HG02870 (cell line): ENCODE measurements at regions not wholly inside any gene's neighbourhood (a gene's known extent, or its start where the extent isn't known, plus 50 kb on each side); places are given as distances from the start of the nearest gene placed in this dataset.
"Not testable (repeated sequence)": the region's sequence is repeated elsewhere in the genome, so short reads cannot be mapped to it uniquely, and the experiment has no call there.

Source experiments
- ATAC-seq: cut with Tn5 transposase; IDR thresholded peaks from one replicate; pipeline ENCODE4 v1.9.1; 2021; ENCODE audit warnings: mild to moderate bottlenecking, moderate library complexity; ENCODE audit not compliant: unreplicated experiment

DNA sequence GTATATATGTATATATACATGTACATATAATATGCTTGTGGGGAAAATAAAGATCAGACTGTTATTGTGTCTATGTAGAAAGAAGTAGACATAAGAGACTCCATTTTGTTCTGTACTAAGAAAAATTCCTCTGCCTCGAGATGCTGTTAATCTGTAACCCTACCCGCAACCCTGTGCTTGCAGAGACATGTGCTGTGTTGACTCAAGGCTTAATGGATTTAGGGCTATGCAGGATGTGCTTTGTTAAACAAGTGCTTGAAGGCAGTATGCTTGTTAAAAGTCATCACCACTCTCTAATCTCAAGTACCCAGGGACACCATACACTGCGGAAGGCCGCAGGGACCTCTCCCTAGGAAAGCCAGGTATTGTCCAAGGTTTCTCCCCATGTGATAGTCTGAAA, 972.9 kb downstream of the GALC start:
- ATAC-seq, result not testable (repeated sequence)

DNA sequence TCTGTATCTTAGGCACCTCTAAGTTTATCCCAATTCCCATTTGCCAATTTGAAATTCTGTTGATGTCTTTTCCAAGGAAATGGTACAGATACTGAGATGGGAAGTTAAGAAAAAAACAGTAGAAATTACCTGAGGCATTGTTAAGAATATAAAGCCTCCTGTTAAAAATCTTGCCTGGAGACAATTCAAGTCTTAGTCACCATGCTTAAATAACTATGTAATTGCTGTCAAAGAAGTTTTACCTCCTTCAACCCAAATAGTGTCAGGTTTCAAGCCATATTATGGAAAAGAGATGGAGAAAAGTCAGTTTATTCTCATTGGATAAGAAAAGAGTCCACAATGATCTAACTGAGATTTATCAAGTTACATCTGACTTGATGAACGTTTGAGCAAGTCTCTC, 974.7 kb downstream of the GALC start:
- ATAC-seq, result no peak

DNA sequence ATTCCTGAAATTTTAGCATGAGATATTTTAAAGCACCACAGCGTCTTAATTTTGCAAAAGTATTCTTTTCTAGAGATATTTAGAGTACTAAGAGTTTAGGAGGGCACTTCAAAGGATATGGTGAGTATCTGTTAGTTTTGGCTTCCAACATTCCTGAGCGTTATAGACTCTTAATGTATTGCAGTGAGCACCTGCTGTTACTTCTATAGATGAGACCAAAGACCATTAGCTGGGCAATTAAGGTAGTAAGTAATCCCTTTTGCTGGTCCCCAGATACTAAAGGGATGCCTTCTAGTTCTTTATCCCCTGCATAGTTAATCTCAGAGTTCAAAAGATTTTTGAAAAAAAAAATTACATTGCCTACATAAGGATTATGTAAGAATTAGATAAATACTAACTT, 975.6 kb downstream of the GALC start:
- no peak for ATAC-seq

- no peak for ATAC-seq
Observed at GRCh38 chr14:87014856-87015255, 978.1 kb downstream of the GALC start.

DNA sequence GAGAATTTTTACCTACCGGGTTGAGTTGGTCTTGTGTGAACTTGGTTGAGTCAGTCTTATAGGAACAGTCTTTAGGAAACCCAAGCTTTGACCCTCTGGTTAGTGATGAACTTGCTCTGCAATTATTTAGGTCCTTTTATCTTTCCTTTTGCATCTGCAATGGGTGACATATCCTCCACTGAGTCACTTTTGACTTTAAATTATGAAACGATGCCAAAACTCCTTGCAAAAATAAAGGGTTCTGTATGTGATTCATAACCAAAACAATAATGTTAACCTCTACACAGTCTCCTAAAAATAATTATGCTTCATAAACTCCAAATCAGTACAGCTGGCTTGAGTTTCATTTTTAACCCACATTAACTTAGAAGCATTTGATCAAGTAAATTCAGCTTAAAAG, 979.4 kb downstream of the GALC start:
- no peak for ATAC-seq

GRCh38 chr14:87008965-87009364, 984.0 kb downstream of the GALC start:
- no peak for ATAC-seq

DNA sequence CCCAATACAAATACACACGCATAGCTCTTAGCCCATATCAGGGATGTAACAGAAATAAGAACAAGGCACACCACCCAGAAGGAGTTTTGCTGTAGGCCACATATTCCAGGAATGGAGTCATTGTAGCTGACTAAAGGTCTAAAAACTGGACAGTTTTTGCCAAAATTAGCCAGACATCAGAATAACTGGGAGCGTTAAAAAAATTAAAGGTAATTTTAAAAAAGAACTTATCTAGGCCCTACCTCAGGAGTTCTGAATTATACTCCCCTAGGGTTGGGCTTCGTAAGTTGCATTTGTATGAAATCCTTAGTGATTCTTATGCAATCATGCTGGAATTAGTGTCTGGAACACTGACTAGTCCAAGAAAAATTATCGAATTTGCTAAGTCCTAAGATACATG, 987.7 kb downstream of the GALC start:
- ATAC-seq, result no peak

- ATAC-seq, result no peak
Observed at GRCh38 chr14:87002776-87003175, 990.2 kb downstream of the GALC start.

DNA sequence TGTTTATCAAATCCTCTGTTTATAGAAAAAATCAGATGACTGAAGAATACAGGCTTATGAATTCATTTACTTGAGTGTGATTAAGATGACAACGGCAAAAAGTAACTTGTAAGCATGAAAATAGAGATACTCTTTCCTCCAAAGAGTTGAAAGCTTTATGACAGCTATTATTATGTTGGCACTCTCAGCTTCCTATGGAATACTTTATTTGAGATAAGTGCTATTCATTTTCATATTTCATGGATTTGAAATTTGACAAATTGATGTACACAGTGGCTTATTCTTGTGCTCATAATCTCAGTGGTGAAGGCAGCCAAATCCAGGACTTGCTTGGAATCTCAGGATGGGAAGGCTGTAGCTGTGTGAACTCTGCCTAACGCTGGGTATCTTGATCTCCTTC, 991.6 kb downstream of the GALC start:
- ATAC-seq, result no peak

DNA sequence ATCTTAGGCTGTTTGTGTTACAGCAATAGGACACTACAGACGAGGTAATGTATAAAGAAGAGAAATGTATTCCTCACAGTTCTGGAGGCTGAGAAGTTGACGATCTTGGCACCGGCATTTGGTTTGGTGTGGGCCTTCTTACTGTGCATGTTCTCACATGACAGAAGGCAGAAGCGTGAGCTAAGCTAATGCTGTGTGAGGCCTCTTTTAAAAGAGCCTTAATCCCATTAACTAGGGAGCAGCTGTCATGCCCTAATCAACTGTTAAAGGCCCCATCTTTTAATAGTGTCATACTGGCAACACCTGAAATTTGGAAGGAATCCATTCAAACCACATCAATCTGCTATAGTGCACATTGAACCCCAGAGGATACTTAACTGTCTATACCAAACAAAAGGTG, 992.9 kb downstream of the GALC start:
- ATAC-seq, result no peak

GRCh38 chr14:86999036-86999435, 993.9 kb downstream of the GALC start:
- ATAC-seq, result no peak

- ATAC-seq, result no peak
Observed at GRCh38 chr14:86997271-86997670, 995.7 kb downstream of the GALC start.

DNA sequence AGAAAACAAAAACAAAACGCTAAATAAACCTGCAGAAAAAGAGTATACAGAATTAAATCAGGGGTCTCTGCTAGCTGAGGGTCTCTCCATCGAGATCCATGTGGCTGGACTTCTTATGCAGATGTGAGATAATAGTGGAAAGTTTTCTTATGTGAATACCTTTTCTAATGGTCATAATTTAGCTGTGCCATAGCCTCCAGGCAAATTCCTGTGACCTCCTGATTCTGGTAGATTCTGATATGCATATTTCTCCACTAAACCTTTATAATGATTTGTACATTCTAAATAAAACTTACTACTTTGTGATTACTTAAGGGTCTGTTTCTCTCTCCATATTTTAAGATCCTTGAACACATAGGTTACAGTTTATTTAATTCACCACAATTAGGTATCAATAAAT, 1002.6 kb downstream of the GALC start:
- ATAC-seq, result no peak

- ATAC-seq, result no peak
Observed at GRCh38 chr14:86989285-86989684, 1003.7 kb downstream of the GALC start.

DNA sequence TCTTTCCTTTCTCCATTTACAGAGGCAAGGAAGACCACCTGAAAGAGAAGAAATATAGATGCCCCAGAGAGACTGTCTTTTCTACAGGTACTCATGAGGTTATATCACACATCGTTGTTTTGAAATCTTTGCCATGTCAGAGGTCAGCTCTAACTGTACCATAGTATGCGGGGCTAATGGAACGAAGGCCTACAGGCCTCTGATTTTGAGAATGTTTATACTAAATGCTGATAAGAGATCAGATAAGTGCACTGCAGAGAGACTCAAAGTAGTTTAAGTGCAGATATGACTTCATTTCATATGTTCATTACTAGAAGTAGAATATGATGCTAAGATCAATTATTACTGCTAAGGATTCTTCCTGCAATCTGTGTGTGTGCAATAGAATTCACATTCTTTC, 1005.0 kb downstream of the GALC start:
- no peak for ATAC-seq

- ATAC-seq, result no peak
Observed at GRCh38 chr14:86973177-86973576, 1019.8 kb downstream of the GALC start.

- no peak for ATAC-seq
Observed at GRCh38 chr14:86971292-86971691, 1021.7 kb downstream of the GALC start.

DNA sequence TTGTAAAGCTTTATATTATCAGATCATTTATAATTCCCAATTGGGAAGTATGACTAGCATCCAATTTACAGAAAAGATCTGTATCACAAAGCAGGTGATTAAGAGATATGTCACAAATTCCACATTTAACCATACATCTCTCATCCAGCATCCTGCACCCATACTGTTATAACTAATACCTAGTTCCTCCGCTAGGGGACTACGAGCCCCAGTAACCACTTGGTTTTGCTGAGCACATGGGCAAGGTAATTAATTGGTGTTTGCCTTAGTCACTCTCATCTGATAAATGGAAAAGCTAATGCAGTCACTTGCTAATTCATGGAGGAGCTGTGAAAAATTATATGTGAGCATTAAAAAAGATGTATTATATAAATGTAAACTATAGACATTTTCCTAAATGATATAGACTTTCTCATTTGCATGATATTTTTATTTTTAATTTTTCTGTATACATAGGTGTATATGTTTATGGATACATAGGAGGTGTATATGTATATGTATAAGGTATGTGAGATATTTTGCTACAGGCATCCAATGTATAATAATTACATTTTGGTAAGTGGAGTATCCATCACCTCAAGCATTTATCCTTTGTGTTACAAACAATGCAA, 1031.8 kb downstream of the GALC start:
- no peak for ATAC-seq

DNA sequence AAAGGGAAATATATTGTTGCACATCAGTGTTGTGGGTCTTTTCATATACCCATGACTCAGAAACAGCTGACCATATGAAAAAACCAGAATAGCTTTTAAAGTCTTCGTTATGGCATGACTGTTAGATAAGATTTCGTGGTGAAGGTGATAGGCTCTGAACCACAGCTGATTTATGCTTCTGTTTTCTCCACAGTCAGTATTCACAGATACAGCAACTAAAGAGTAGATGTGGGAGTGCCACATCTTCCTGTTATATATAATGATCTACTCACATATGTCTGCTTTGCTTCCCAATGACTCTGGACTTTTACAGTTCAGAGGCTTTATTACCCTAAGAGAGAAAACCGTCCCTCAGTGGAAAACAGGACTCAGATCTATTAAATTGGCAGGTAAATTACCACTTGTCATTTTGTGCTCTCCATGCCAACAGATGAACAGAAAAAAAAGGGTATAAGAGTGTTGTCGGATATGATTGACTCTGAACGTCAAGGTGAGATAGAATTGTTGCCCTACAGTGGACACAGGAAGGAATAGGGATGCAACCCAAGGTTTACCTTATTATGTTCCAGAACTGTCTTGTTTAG, 1037.1 kb downstream of the GALC start:
- no peak for ATAC-seq

DNA sequence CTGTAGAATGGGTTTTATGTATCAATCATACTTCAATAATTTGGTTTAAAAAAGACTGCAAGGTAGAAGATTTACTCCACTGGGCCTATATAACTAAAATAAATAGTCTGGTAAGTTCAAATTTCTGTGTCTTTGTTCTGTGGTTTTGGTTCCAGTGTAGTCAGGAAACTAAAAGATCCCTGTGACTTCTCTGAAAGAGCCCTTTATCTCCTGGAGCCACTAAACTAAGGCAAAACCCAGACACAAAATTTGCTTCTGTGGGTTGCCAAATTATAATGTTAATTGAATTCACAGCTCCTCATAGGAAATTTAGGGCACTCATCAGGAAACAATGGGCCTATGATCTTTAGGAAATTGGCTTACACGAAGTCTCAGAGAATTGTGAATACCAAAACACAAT, 1038.4 kb downstream of the GALC start:
- no peak for ATAC-seq

GRCh38 chr14:86946446-86946845, 1046.5 kb downstream of the GALC start:
- no peak for ATAC-seq

- ATAC-seq, result no peak
Observed at GRCh38 chr14:86944434-86944833, 1048.5 kb downstream of the GALC start.
